COR-L47 (cell line): ENCODE measurements at regions not wholly inside any gene's neighbourhood (a gene's known extent, or its start where the extent isn't known, plus 50 kb on each side); places are given as distances from the start of the nearest gene placed in this dataset.
A peak's percentile ranks its signal among the peaks of the same experiment; 100 is the strongest.
"Not testable (repeated sequence)": the region's sequence is repeated elsewhere in the genome, so short reads cannot be mapped to it uniquely, and the experiment has no call there.

Experiments used
- DNase-seq: peaks from one replicate; lab custom pipeline; 2025; lab: John Stamatoyannopoulos, UW

DNA sequence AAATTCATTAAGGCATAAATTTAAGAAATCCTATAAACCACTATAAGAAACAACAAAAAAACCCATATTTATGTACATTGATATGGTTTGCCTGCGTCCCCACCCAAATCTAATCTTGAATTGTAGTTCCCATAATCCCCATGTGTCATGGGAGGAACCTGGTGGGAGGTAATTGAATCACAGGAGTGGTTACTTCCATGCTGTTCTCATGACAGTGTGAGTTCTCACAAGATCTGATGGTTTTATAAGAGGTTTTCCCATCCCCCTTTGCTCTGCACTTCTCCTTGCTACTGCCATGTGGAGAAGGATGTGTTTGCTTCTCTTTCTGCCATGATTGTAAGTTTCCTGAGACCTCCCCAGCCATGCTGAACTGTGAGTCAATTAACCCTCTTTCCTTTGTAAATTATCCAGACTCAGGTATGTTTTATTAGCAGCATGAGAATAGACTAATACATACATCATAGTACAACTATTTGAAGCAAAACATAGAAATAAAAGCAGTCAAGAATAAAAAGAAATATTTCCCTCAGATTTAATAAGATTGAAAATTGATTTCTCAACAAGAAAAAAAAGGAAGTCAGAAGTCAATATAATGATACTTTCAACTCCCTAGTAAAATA is 209.0 kb upstream of the GPC6 start:
- DNase-seq, result no peak

DNA sequence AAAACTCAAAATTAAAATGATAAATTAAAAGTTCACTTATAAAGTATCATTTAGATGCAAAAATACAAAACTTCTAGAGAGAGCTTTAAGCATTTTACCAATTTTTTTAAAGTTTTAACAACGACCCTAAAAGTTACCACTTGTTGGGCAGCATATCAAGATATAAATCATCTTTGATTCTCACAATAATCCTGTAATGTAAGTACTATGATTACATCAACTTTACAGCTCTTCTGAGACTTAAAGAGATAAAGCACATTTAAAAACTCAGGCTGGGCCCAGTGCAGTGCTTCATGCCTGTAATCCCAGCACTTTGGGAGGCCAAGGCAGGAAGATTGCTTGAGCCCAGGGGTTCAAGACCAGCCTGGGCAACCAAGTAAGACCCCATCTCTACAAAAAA is 202.7 kb upstream of the GPC6 start:
- no peak for DNase-seq

GRCh38 chr13:93025984-93026383 is 200.6 kb upstream of the GPC6 start:
- no peak for DNase-seq

GRCh38 chr13:93029536-93029935 is 197.1 kb upstream of the GPC6 start:
- DNase-seq, result no peak

GRCh38 chr13:93036380-93036779 is 190.2 kb upstream of the GPC6 start:
- DNase-seq, result no peak

DNA sequence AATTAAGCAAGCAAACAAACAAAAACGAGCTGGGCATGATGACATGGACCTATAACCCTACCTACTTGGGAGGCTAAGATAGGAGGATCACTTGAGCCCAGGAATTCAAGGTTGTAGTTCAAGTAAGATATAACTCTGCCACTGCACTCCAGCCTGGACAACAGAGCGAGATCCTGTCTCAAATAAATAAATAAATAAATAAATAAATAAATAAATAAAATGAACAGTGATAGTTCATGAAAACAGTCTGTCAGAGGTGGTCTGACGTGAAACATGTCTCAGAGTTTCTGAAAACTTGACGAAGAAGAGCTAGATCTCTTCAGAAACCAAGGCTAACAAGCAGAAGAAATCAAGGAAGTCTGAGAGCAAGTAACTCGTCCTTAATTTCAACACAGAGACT is 188.8 kb upstream of the GPC6 start:
- DNase-seq, result no peak

- DNase-seq, result no peak
Measured at GRCh38 chr13:93038187-93038586, 188.4 kb upstream of the GPC6 start.

- DNase-seq, result no peak
Measured at GRCh38 chr13:93039131-93039530, 187.5 kb upstream of the GPC6 start.

GRCh38 chr13:93041566-93041965 is 185.0 kb upstream of the GPC6 start:
- DNase-seq, result not testable (repeated sequence)

DNA sequence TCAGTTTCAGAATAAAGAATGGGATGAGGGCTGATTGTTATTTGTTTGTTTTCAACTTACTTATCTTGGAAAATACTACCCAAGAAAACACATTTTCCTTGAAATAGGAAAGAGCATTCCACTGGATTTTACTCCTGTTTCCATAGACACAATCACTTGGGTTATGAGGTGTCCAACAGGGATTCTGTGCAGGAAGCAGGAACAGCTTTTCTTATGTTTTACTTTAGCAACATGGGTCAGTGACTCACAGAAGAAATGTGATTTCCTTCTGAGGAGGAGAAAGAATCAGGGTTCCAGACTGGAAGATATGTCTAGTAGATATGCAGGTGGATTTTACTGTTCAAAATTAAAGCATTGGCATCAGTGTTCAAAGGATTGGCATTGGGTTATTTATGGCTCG is 180.8 kb upstream of the GPC6 start:
- DNase-seq, result no peak

GRCh38 chr13:93055233-93055632 is 171.4 kb upstream of the GPC6 start:
- DNase-seq, result no peak

DNA sequence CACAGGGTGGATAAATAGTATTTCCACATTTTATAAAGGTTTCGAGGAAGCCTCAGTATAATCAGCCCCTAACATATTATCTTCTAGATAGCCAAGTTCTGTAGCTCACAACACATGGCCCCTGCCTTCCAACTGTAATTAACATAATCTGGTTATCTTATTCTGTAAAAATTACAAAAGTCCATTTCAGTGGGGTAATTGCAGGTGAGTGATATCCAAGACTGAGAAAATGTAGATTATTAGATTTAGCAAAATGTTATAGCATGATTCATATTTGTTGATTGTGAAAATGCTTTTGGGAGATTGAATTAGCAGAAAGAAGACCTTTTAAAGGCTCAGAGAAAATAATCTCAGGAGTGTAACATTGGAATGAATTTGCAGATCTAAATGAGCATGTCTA is 168.3 kb upstream of the GPC6 start:
- DNase-seq, result no peak

DNA sequence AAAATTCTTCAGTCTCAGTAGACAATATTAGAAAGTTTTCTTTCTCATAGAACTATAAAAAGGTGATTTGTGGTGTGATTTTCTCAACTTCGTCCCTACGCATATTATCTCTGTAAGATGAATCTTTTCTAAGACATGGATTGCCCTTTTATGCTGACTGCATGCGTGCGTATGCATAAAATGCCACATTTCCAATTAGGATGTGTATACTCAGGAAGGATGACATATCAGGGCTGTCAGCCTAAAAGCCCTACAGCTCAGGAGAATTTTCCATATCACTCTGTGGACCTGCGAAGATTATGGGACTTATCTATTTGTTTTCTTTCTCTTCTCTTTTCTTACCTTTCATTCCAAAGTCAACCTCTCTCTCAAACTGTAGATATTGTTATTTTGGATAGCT is 166.5 kb upstream of the GPC6 start:
- DNase-seq, result no peak

GRCh38 chr13:93066187-93066586 is 160.4 kb upstream of the GPC6 start:
- DNase-seq, result no peak

- no peak for DNase-seq
Measured at GRCh38 chr13:93079294-93079693, 147.3 kb upstream of the GPC6 start.

DNA sequence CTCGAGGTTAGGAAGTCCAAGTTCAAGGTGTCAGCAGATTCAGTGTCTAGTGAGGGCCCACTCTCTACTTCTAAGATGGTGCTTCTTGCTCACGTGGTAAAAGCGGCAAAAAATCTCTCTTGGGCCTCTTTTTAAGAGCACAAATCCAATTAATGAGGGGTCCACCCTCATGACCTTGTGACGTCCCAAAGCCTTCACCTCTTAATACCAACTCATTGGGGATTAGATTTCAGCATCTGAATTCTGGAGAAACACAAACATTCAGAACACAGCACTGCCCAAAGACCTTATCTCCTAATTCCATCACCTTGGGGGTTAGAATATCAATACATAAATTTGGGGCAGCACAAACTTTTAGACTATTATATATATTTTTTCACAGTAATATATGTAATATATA is 146.4 kb upstream of the GPC6 start:
- no peak for DNase-seq

DNA sequence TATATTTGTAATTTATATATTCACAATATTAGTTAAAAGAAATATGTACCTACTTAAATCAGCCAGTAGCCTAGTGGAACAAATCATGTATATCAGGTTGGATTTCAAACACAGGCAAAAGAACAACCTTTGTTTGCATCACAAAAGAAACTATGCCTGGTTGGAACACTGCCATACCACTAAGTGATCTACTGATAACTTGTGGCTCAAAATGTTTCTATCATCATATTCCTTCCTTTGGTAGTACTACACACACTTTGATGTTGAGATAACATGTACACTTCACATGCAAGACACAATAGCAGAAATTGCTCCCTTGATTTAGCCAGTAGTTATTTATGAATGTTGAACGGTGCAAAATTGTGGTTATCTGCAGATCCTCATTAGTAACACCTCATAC is 146.0 kb upstream of the GPC6 start:
- peak; percentile 50 for DNase-seq

- no peak for DNase-seq
Measured at GRCh38 chr13:93086329-93086728, 140.3 kb upstream of the GPC6 start.

- DNase-seq, result no peak
Measured at GRCh38 chr13:93098972-93099371, 127.6 kb upstream of the GPC6 start.

GRCh38 chr13:93101226-93101734 is 125.3 kb upstream of the GPC6 start:
- no peak for DNase-seq

- no peak for DNase-seq
Measured at GRCh38 chr13:93104270-93104669, 122.3 kb upstream of the GPC6 start.

DNA sequence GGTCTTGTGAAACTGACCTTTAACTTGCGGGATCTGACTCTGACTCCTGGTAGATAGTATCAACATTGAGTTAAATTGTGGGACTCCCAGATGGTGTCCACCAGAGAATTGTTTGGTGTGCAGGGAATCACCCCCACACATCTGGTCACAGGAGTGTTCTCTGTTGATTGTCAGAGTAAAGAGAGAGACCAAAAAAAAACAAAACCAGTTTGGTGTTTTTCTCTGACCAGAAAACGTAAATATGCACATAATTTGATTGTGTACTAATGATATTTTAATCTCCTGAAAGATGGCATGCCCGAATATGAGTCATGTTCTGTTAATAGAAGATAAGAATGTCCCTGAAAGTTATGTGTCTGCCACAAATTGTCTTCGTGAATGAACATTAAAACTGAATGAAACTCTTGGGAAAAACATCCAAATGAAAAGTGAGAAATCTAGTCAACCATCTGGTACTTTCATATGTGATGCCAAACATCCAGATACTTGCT is 118.5 kb upstream of the GPC6 start:
- no peak for DNase-seq

GRCh38 chr13:93116809-93117208 is 109.8 kb upstream of the GPC6 start:
- no peak for DNase-seq

DNA sequence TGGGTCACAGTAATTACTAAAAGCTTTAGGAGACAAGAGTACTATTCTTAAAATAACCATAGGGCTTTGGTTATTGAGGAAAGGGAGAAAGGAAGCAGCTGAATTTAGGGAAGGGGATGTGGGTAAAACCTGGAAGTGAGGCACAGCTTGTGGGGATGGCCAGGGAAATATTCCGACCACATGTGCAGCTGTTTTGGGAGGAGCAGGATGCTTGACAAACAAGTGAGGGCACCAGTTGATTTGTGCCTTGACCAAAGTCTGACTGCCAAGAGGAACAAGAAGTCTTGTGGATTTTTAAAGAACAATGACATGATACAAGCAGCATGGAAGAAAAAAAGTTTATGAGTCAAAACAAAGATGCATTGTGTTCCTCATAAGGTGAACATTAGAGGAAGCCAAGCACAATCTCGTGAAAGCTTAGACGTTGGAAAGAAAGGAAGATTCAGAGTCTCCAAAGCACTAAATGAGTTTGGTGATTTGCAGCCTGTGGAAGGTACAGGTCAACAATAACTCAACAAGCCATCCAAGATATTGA is 108.5 kb upstream of the GPC6 start:
- no peak for DNase-seq
